Adipocyte (in vitro differentiated cells): ENCODE measurements at regions not wholly inside any gene's neighbourhood (a gene's known extent, or its start where the extent isn't known, plus 50 kb on each side); places are given as distances from the start of the nearest gene placed in this dataset.

ENCODE experiments used
- DNase-seq: peaks from one replicate; pipeline ENCODE4 v3.0.0-alpha.2; 2015; ENCODE audit warnings: low read depth
- H3K27me3 ChIP-seq: replicated peaks from 2 replicates; pipeline ENCODE4 v1.7.0; 2013; ENCODE audit warnings: mild to moderate bottlenecking, low read length, moderate library complexity; ENCODE audit not compliant: control insufficient read depth, insufficient read depth
- H3K36me3 ChIP-seq: 2 replicates; pipeline ENCODE4 v1.7.0; 2013; ENCODE audit warnings: low read length, mild to moderate bottlenecking, moderate library complexity; ENCODE audit not compliant: control insufficient read depth, insufficient read depth, severe bottlenecking
- H3K4me1 ChIP-seq: 2 replicates; pipeline ENCODE4 v1.7.0; 2013; ENCODE audit warnings: mild to moderate bottlenecking, low read length, moderate library complexity; ENCODE audit not compliant: control insufficient read depth, insufficient read depth
- H3K4me3 ChIP-seq: 2 replicates; pipeline ENCODE4 v1.7.0; 2013; ENCODE audit warnings: mild to moderate bottlenecking, low read length, moderate library complexity
- H3K9ac ChIP-seq: 2 replicates; pipeline ENCODE4 v1.7.0; 2013; ENCODE audit warnings: mild to moderate bottlenecking, low read length, moderate library complexity
- H3K9me3 ChIP-seq: 2 replicates; pipeline ENCODE4 v1.7.0; 2013; ENCODE audit warnings: mild to moderate bottlenecking, low read length, moderate library complexity; ENCODE audit not compliant: control insufficient read depth

DNA sequence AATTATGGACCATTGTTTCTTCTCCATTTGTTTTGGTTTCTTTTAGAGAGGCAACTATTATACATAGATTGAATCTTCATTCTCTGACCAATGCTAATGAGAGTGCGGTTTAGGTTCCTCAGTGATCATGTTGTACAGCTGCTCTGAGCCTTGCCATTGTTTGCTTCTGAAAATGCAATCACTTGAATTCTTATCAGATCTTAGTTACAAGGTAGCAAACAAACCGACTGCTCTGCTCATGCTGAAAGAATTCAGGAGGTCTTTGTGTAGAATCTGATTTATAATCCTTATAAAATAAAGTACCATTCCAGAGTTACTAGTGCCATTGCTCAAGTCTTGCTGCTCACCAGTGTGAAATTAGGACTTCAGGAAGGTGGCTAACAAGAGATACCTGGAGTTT lies 569.1 kb upstream of the ID4 start:
- no peak overlapping the region for H3K4me3 ChIP-seq
- DNase-seq, result no peak
- peaks cover 3% of the 10 kb centered on the region for H3K9me3 ChIP-seq
- H3K36me3 ChIP-seq, result no peaks in the 10 kb centered on the region
- H3K27me3 ChIP-seq, result no peaks in the 10 kb centered on the region
- H3K4me1 ChIP-seq, result no peaks in the 10 kb centered on the region
- no peak overlapping the region for H3K9ac ChIP-seq

DNA sequence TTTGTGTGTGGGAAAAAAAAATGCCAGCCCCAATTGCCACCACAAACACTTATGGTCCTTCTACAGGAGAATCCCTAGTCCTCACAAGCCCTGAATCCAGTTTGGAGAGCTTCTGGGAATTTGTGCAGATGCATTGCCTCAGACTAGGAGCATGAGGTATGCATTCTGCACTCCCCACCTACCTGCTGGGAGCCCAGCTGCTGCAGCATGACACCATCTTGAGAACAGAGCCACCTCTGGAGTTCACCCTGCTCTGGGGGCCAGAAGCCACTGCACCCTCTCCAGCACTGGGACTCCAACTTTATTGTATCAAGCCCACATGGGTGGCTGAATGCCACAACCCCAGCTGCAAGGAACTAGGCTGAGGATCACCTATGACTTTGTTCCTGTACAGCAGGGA lies 568.5 kb upstream of the ID4 start:
- Histone ChIP-seq H3K36me3 (no peaks in the 10 kb centered on the region), H3K4me1 (no peaks in the 10 kb centered on the region), H3K27me3 (no peaks in the 10 kb centered on the region), H3K4me3 (no peak overlapping the region), H3K9me3 (peaks cover 3% of the 10 kb centered on the region), H3K9ac (no peak overlapping the region)
- no peak for DNase-seq

DNA sequence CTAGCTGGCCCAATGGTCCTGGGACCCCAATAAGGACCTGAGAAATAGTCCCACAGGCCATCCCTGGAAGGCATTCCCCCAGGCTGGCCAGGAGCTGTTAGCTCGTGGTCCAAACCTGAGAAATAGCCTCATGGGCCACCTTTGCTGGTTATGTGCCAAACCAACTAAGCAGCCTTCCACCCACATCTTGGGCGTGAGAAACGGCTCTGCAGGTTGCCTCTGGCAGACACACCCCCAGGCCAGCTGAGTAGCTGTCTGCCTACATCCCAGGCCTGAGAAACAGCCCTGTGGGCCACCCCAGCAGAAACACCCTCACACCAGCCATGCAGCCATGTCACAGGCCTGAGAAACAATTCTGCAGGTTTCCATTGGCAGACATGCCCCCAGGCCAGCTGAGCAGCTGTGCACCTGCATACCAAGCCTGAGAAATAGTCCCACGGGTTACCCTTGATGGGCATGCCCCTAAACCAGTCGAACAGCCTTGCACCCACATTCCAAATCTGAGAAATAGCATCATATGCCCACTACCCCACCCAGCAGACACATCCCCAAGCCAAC lies 567.8 kb upstream of the ID4 start:
- H3K9ac ChIP-seq, result no peak overlapping the region
- DNase-seq, result no peak
- no peaks in the 10 kb centered on the region for H3K36me3 ChIP-seq
- H3K4me3 ChIP-seq, result no peak overlapping the region
- no peaks in the 10 kb centered on the region for H3K4me1 ChIP-seq
- no peaks in the 10 kb centered on the region for H3K27me3 ChIP-seq
- H3K9me3 ChIP-seq, result peaks cover 3% of the 10 kb centered on the region

DNA sequence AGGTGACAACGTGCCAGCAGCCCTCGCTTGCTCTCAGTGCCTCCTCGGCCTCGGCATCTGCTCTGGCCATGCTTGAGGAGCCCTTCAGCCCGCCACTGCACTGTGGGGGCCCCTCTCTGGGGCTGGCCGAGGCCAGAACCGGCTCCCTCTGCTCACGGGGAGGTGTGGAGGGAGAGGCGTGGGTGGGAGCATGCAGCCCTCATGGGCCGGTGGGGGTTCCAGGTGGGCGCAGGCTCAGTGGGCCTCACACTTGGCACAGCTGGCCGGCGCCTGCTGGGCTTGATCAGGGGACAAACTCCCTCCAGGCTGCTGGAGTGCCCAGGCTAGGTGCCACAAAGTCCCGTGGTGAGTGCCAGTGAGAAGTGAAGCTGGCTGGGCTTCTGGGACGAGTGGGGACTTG lies 566.6 kb upstream of the ID4 start:
- Histone ChIP-seq H3K4me3 (no peak overlapping the region), H3K27me3 (no peaks in the 10 kb centered on the region), H3K4me1 (no peaks in the 10 kb centered on the region), H3K9me3 (peaks cover 3% of the 10 kb centered on the region), H3K9ac (no peak overlapping the region), H3K36me3 (no peaks in the 10 kb centered on the region)
- no peak for DNase-seq

DNA sequence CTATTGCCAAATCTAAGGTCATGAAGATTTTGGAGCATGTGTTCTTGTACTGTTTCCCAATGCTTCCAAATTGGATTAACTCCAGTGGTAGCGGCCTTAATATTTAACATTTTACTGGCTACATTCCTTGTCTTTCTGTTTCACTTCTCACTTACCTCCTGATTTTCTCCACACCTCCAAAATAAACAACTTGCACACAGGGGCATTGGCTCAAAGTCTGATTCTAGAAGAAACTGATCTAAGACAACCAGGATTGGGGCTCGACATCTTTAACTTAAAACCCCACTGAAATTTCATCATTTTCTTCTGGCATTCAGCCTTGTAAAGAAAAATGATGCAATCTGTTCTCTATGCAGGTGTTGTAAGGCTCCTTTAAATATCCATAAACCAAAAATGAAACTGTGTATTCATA lies 557.9 kb upstream of the ID4 start:
- H3K36me3 ChIP-seq, result no peaks in the 10 kb centered on the region
- peaks cover 8% of the 10 kb centered on the region for H3K9me3 ChIP-seq
- H3K4me3 ChIP-seq, result peak overlapping the region; percentile 47
- H3K4me1 ChIP-seq, result peaks cover 10% of the 10 kb centered on the region
- DNase-seq, result peak; percentile 64
- no peak overlapping the region for H3K9ac ChIP-seq
- no peaks in the 10 kb centered on the region for H3K27me3 ChIP-seq

DNA sequence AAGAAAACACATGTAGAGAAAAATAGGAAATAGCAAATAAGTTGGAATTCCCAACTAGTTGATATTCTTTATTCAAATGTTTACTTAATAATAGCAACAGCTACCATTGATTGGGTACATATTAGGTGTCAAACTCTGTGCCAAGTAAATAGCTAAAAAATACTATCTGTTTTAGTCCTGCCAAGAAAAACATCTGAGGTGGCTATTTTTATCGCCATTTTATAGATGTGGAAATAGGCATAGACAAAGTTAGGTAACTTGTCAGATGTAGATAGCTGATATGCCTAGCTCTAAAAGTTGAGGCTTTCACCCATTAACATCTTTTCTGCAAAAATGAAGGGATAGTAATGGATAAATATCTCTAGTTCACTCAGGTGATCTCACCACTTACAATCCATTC lies 549.2 kb upstream of the ID4 start:
- H3K9ac ChIP-seq, result no peak overlapping the region
- no peaks in the 10 kb centered on the region for H3K27me3 ChIP-seq
- H3K36me3 ChIP-seq, result no peaks in the 10 kb centered on the region
- DNase-seq, result no peak
- H3K4me3 ChIP-seq, result no peak overlapping the region
- H3K9me3 ChIP-seq, result no peaks in the 10 kb centered on the region
- no peaks in the 10 kb centered on the region for H3K4me1 ChIP-seq

DNA sequence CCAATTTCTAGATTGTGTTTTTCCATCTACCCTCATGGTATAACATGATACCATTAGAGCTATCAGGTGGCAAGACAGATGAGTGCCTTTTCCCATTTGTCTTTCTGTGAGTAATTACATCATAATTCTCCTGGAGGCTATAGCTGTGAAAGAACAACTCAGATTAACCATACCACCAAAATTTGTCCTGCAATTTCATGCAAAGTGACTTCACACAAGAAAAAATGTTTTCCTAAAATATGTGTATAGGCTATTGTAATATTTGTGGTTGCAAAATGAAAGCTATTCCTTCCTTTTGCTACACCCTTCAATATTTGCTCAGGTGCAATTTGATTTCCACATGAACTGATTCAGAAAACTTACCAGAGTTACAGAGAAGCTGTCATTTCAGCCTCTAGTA lies 547.7 kb upstream of the ID4 start:
- no peak for DNase-seq

DNA sequence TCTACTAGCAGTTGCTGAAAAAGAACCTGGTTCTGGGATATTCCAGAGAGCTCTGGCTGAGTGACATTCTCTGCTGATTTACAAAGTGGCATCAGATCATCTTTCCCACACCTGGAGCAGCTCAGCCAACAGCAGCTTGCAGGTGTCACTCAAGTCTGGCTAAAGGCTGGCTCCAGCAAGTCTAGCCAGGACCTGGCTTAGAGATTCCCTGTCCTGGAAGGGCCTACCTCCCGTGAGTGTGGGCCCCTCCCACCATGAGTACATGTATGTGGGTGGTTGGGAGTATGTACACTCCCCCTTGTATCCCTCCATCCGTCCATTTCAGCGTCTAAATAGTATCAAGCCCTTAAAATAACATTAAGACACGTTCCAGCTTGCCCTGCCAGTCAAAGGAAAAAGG lies 539.3 kb upstream of the ID4 start:
- no peak overlapping the region for H3K9ac ChIP-seq
- H3K27me3 ChIP-seq, result no peaks in the 10 kb centered on the region
- H3K4me1 ChIP-seq, result no peaks in the 10 kb centered on the region
- H3K36me3 ChIP-seq, result no peaks in the 10 kb centered on the region
- H3K9me3 ChIP-seq, result no peaks in the 10 kb centered on the region
- no peak overlapping the region for H3K4me3 ChIP-seq
- no peak for DNase-seq

More for the DNA sequence above, 547.7 kb upstream of the ID4 start:
- Histone ChIP-seq H3K9ac (no peak overlapping the region), H3K4me1 (no peaks in the 10 kb centered on the region), H3K36me3 (no peaks in the 10 kb centered on the region), H3K27me3 (no peaks in the 10 kb centered on the region), H3K9me3 (no peaks in the 10 kb centered on the region), H3K4me3 (no peak overlapping the region)

DNA sequence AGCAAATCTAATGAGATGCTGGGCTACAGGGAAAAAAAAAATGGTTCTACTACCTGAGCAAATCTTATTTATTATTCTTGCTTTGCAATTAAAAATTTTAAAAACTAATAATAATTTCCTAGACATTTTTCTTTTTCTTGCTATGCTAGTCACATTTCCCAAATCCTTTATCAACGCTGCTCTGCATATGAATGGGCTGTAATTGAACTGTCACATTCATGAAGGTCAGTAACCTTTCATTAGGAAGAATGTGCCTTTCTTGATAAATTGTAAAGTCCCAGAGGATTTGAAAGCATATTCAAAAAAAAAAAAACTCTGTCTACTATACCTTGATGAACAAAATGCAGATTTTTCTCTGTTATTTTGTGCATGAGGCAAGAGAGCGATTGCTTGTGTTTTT lies 538.7 kb upstream of the ID4 start:
- no peaks in the 10 kb centered on the region for H3K4me1 ChIP-seq
- H3K9ac ChIP-seq, result no peak overlapping the region
- no peaks in the 10 kb centered on the region for H3K27me3 ChIP-seq
- no peak overlapping the region for H3K4me3 ChIP-seq
- no peaks in the 10 kb centered on the region for H3K36me3 ChIP-seq
- no peaks in the 10 kb centered on the region for H3K9me3 ChIP-seq
- DNase-seq, result no peak

DNA sequence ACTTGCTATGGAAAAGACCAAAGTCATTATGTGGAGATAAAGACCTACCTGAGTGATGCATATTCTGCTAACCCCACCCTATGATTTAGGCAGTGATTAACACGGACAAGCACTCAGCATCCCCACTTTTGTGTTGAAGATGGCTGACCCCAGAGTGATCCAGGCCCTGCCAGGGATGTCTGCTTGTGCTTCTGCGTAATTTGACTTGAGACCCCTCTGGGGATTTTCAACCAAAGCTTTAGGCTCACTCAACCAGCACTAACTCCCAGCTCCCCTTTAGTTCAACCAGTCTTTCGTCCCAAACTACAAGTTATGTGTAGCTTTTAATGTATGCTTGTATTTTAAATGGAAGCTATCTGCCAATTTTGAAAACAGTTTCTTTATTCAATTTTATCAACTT lies 538.0 kb upstream of the ID4 start:
- no peak for DNase-seq
- H3K4me3 ChIP-seq, result no peak overlapping the region
- no peaks in the 10 kb centered on the region for H3K27me3 ChIP-seq
- no peak overlapping the region for H3K9ac ChIP-seq
- no peaks in the 10 kb centered on the region for H3K9me3 ChIP-seq
- no peaks in the 10 kb centered on the region for H3K4me1 ChIP-seq
- H3K36me3 ChIP-seq, result no peaks in the 10 kb centered on the region

DNA sequence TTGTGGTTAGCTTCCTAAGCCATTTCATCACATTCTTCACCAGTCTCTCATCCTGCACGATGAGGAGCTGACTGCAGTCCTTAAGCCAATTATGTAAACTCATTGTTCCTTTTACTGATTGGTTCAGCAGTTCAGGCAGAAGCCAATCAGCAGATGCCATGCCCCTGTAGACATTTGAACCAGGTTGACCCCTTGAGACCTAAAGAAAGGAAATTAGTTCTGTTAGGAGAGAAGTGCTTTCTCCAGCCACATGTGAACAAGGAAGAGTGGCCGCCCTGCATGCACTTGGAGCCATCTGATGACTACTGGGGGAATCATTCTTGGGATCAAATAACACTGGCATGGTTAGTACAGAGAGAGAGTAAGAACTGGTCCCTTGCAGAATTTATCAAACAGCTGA lies 535.2 kb upstream of the ID4 start:
- Histone ChIP-seq H3K27me3 (no peaks in the 10 kb centered on the region), H3K9ac (no peak overlapping the region), H3K4me1 (no peaks in the 10 kb centered on the region)

DNA sequence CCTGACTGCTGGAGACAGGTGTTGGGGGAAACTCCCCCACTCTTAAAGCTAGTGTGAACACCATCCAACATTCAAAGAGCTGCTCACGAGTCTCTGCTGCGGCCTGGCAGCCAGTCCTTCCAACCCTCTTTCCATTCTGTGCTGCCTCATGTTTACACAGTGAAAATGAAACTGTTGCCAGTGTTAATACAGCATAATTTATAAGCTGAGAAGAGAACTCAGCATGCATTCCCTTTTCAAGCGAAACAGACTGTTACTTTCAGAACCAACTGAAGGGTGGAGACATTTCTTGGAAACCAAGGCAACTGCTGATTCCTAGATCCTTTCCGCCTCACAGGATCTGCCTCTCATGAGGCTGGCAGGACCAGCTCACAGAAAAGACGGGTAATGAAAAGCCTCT lies 533.8 kb upstream of the ID4 start:
- H3K9ac ChIP-seq, result no peak overlapping the region
- H3K4me1 ChIP-seq, result no peaks in the 10 kb centered on the region
- no peak for DNase-seq
- no peaks in the 10 kb centered on the region for H3K27me3 ChIP-seq
- no peaks in the 10 kb centered on the region for H3K36me3 ChIP-seq
- no peak overlapping the region for H3K4me3 ChIP-seq
- H3K9me3 ChIP-seq, result no peaks in the 10 kb centered on the region

More for the DNA sequence above, 535.2 kb upstream of the ID4 start:
- H3K36me3 ChIP-seq, result no peaks in the 10 kb centered on the region
- DNase-seq, result peak; percentile 34
- no peak overlapping the region for H3K4me3 ChIP-seq
- H3K9me3 ChIP-seq, result no peaks in the 10 kb centered on the region
